GM21447 (cell line): ENCODE measurements at regions not wholly inside any gene's neighbourhood (a gene's known extent, or its start where the extent isn't known, plus 50 kb on each side); places are given as distances from the start of the nearest gene placed in this dataset.

Experiments used
- ATAC-seq: cut with Tn5 transposase; IDR thresholded peaks from one replicate; pipeline ENCODE4 v1.9.1; 2021; ENCODE audit not compliant: unreplicated experiment

GRCh38 chr18:56096861-56097260, 508.9 kb upstream of the TCF4 start:
- ATAC-seq, result no peak

- no peak for ATAC-seq
These were observed 501.7 kb upstream of the TCF4 start for GRCh38 chr18:56089612-56090258.

DNA sequence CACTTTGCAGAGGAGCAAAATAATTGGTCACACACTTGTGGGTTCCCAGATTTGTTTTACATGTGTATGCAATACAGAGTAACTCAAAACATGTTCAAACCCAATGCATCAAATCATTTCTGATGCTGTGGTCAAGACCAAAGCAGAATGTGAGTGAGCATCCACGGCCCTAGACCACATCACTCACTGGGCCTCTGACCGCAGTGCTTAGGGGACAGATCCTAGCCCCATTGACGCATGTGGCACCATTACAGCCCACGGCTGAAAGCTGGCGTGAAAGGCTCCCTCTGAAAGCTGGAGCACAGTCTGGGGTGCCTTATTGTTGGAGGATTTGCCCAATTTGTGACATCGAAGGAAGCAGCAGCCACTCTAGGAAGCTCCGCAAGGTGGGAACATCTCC, 498.8 kb upstream of the TCF4 start:
- no peak for ATAC-seq

GRCh38 chr18:56086176-56086575, 498.2 kb upstream of the TCF4 start:
- no peak for ATAC-seq

DNA sequence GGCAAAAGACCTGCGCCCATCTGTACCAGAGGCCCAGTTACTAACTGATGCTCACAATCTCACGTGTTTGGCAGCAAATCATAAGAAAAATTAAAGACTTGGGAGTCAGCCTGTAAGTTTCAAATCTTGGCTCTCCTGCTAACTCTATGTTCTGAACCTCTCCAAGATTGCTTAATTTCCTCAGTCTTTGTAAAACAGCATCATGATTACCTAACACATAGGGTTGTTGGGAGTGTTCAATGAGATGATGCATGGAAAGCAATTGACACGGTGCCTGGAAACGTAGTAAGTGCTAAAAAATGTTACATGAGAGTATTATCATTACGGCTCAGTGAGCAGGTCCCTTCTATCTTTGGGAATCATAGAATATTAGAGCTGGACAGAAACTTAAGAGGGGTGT, 497.6 kb upstream of the TCF4 start:
- no peak for ATAC-seq

GRCh38 chr18:56083523-56084287, 495.7 kb upstream of the TCF4 start:
- ATAC-seq, result no peak

DNA sequence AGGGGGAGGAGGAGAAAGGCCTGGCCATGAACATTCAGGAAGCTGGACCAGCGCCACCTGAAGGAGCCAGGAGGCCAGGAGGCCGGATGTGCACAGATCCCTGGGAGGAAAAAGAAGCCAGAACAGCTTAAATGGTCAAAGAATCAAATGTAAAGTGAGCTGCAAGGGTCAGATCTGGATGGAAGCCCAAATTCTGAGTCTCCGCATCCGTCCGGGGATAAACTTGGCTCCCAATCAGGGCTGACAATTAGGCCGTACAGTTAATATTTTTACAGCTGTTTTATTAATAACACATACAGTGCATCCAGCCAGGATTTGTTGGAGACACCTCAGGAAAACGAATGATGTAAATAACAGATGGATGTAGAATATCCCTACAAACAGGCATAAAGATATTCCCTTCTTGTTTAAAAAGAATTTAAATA, 495.1 kb upstream of the TCF4 start:
- ATAC-seq, result no peak

- no peak for ATAC-seq
These were observed 488.7 kb upstream of the TCF4 start for GRCh38 chr18:56076723-56077122.

DNA sequence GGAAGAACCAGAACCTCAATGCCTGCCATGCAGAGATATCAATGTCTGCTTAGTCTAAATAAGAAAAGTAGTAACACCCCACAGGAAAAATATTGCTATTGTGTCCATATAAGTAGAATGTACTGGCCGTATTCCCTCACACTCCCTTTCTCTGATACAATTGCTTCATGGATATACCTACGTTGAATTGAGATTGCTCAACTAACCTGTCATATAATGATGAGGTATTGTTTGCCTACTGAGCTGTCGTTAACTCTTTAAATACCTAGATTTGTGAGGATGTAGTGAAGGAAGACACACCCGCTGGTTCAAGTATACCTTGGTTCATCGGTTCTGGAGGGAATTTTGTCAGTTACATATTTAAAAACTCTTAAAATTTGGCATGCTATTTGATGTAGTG, 480.7 kb upstream of the TCF4 start:
- ATAC-seq, result no peak

GRCh38 chr18:56067969-56068671, 480.1 kb upstream of the TCF4 start:
- ATAC-seq, result no peak

DNA sequence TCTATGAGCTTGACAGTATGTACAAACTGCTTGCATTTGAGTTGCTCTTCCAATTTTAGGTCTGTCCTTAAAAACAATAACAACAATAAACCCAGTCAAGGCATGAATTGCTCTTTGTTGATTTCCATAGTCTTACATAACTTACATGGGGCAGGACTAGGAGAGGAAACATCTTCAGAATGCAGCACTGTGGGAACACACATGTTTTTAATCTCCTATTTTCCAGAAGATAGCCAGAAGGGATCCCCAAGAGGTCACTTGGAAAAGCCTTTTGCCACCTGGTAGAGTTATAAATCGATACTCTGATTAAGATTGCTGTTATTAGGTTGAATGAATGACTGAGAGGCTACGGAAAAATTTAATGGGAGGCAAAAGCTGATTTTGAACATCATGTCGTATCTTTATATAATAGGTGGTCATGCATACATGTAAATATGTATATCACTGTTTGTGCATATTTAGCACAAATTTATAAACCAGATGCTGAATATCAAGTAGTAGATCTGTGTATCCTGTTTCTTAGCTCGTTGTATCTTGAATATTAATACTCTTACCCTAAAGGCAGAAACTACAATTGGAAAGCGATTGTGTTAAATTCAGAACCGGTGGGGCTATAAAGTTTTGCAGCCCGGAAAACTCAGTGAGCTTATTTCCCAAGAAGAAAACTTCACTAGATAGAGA, 479.4 kb upstream of the TCF4 start:
- ATAC-seq, result no peak

- ATAC-seq, result no peak
These were observed 478.7 kb upstream of the TCF4 start for GRCh38 chr18:56066524-56067213.

DNA sequence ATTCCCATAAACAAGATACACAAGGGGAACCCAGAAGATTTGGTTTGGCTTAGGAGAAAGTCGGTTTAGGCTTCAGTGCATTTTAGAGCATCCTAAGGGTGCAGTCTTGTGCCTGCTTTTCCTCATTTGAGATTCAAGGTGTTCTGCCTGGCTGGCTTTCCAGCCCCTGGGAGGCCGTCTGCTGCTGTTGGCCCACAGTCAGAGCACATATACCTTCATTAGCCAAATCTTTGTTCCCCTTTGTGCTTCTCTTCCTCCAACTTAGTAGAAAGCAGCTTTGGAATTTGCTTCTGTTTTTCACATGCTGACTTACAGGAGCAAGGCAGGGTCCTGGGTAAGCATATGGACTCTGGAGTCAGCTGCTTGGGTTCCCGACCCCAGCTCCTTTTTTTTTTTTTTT, 477.1 kb upstream of the TCF4 start:
- no peak for ATAC-seq

GRCh38 chr18:56062931-56063330, 474.9 kb upstream of the TCF4 start:
- ATAC-seq, result no peak

DNA sequence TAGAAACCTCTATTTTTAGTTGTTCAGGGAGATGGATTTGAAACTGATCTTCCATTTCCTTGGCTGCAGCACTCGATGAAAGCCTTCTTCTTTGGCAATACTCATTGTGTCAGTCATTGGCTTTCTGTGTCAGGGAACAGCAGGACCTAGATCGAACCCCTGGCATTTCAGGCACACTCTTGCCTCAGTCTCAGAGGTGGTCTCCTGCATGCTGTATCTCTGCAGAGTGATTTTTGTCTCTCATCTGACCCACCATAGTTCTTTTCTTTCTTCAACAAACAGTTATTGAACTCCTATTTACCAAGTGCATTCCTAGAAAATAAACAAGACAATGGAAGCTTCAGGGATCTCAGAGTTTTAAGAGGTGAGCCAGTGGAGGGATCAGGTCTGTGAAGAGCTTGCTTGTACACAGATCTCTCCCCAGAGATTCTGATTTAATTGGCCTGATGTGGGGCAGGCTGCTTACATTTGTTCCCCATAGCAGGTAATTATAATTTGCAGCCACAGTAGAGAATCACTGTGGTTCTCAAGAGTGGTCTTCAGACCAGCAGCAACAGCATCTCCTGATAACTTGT, 473.1 kb upstream of the TCF4 start:
- ATAC-seq, result no peak

- no peak for ATAC-seq
These were observed 464.2 kb upstream of the TCF4 start for GRCh38 chr18:56052202-56052601.

GRCh38 chr18:56044239-56044638, 456.2 kb upstream of the TCF4 start:
- ATAC-seq, result no peak

DNA sequence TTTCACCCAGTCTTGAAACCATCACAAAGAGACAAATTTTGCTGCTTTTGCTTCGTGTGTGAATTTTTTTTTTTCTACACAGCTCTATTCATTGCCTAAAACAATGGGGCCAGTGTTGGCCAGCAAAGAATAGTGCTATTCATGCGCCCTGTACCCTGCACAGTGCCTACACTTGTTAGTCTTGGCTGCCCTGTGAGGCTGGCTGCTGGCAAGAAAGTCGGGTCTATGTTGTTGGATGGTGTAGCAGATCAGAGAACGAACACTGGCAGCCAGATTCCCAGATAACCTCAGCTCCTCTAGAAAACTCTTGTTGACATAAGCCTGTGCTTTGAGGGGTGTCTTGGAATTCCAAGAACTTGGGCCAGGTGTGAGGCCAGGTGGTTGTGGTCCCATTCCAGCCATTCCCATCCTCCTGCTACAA, 455.7 kb upstream of the TCF4 start:
- ATAC-seq, result no peak

DNA sequence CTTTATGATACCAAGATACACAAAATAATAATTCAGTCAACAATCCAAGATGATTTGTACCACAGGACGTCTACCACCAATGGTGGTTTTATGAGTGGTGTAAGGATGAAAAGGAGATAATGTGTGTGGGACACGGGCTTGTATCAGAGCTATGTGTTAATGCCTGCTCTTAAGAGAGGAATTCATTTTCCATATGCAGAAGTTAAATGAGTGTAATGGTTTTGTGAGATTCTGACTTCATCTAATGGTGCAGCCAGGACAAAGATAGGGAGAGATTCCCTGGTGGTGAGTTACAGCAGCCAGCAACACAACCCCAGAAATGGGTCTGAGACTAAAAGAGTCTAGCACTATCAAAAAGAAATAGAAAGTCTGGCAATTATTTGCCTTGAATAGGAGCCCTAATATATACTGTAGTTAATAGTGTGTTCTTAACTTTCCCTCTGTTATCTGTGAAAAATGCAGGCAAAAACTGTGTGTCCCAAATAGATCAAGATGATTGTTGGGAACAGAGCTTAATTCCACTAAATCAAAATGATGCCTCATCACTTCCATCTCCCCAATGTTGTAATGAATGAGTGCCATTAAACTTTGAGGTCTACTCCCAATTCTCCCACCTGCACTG, 455.0 kb upstream of the TCF4 start:
- no peak for ATAC-seq
